GM19035 (cell line): ENCODE measurements at regions not wholly inside any gene's neighbourhood (a gene's known extent, or its start where the extent isn't known, plus 50 kb on each side); places are given as distances from the start of the nearest gene placed in this dataset.
"Not testable (repeated sequence)": the region's sequence is repeated elsewhere in the genome, so short reads cannot be mapped to it uniquely, and the experiment has no call there.

ENCODE experiments used
- ATAC-seq: cut with Tn5 transposase; IDR thresholded peaks from one replicate; pipeline ENCODE4 v1.9.1; 2021; ENCODE audit not compliant: unreplicated experiment

DNA sequence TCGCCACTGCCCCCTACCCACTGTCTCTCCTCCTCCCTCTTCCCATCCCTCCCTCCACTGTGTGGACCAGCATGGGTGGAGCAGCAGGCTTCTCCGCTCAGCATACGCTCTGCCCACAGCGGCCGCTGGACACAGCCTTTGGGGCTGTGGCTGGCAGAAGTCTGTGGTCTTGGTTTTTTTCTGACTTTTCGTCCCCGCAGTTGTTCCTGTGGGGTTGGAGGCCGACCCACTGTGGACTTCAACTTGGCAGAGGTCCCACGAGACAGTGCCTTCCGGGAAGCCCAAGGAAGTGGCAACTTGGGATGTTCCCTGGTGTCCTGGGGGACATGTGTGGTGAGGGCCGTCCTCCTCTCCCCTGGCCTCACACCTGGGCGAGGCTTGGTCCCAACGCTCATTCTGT is 162.5 kb upstream of the C1orf174 start:
- no peak for ATAC-seq

DNA sequence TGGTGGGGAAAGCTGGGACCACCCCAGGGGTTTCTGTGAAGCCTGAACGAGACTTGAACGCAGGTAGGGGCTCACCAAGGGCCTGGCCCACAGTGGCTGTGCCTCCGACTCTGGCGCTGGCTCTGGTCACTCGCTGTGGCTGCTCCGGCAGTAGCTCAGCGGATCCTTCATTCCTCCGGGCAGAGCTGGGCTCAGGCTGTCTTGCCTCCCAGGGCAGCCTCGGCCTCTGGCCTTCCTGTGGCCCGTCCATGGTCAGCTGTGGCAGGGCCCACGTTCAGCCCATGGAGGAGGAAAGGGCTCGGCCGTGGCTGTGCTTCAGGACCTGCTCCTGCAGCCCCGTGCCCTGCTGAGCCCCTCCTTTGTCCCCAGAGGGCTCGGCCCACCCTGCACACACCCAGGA is 162.9 kb upstream of the C1orf174 start:
- ATAC-seq, result no peak

DNA sequence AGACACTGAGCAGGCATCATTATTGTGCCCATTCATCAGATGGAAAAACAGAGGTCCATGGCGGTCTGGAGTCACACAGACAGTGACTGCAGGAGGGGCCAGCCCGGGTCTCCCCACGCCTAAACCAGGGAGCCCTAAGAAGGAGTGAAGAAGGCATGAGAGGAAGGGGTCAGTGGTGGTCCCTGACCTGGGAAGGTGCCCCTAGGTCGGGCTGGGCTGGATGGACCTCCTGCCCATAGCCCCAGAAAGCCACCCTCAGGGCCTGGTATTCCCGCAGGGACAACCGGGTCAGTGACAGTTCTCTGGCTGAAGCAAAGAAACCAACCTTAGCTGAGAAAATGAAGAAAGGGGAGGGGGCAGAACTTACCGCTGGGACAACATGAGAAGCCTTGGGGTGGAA is 163.4 kb upstream of the C1orf174 start:
- ATAC-seq, result no peak

DNA sequence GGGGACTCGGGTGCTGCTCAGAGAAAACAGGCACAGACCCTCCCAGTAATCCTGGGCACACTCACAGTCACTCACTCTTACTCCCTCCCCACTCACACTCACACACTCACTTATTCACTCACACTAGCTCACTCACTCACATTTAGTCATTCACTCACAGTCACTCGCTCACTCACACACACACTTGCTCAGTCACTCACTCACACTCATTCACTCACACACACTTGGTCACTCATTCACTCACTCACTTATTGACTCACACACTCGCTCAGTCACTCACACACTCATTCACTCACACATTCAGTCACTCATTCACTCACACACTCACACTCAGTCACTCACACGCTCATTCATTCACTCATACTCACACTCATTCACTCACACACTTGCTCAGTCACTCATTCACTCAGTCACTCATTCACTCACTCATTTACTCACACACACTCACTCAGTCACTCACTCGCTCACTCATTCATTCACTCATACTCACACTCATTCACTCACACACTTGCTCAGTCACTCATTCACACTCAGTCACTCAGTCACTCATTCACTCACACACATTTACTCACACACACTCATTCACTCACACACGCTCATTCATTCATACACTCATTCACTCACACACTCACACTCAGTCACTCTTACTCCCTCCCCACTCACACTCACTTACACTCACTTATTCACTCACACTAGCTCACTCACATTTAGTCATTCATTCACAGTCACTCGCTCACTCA is 164.2 kb upstream of the C1orf174 start:
- ATAC-seq, result no peak

DNA sequence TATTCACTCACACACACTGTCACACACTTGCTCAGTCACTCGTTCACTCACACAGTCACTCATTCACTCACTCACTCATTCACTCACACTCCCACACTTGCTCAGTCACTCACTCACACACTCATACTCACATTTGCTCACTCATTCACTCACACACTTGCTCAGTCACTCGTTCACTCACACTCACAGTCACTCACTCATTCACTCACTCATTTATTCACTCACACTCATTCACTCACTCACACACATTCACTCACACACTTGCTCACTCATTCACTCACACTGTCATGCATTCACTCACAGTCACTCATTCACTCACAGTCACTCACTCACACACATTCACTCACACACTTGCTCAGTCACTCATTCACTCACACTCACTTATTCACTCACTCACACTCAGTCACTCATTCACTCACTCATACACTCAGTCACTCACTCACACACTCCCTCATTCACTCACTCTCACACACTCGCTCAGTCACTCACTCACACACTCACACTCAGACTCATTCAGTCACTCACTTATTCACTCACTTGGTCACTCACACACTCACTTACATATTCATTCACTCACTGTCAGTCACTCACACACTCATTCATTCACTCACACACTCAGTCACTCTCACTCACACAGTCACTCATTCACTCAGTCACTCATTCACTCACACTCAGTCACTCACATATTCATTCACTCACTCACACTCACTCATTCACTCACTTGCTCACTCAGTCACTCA is 167.0 kb upstream of the C1orf174 start:
- ATAC-seq, result no peak

DNA sequence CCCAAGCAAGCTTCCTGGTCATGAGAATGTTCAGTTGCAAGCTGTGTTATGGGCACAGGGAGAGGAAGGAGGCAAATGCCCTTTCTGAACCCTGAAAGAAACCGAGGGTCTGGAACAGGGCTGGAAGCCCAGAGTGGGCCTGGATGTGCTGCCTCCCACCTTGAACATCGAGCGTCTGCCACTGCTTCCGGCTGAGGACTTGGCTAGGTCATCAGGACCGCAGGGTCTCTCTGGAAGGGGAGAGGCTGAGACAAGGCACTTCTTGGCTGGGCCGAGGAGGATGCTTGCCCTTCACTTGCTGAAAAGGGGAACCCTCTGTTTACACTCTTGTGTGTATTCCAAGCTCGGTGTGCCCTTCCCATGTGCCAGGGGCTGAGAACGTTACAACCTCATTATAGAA is 168.0 kb upstream of the C1orf174 start:
- ATAC-seq, result no peak

DNA sequence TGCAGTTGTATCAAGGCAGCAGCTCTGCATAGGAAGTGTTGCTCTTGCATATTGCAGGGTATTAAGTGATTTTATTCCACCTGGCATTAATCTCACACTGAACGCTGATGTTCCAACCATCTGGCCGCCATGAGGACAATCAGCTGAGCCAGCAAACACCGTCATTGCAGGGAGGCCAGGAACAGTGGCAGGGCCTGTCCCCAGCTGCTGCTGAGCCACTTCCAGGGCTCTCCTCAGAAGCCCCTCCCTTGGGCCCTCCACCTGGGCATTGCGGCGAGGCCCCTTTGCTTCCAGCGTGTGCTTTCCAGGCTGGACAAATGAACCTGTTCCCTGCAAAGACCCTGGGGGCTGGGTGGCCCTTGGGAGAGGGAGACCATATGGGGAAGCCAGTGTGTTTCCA is 171.6 kb upstream of the C1orf174 start:
- no peak for ATAC-seq

DNA sequence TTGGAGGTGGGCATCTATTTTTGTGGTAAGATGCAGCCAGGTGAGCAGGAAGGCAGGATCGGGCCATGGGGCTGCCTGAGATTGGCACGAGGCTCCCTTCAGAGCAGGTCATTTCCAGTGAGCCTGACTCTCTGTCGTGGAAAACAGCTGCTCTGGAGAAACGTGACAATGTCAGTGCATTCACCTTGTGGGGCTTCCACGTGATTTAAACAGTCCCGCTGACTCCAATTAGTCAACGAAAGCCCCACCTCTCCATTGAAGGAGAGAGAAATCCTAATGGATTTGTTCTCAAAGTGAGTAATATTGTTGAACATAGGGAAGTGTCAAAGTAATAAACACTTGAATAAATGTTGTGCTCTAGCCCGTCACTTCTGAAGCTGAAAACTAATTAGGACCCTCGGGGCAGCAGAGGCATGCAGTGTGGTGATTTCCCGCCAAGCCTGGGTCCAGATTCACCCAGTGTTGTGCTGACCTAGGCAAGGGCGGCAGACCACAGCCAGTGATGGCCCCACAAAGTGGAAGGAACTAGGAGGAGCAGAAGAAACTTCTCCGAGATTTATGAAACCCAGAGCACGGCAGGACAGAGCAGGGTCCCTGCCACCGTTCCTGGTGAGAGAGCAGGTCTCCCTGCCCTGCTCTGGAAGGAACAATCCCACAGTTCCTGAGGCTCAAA is 172.5 kb upstream of the C1orf174 start:
- no peak for ATAC-seq

DNA sequence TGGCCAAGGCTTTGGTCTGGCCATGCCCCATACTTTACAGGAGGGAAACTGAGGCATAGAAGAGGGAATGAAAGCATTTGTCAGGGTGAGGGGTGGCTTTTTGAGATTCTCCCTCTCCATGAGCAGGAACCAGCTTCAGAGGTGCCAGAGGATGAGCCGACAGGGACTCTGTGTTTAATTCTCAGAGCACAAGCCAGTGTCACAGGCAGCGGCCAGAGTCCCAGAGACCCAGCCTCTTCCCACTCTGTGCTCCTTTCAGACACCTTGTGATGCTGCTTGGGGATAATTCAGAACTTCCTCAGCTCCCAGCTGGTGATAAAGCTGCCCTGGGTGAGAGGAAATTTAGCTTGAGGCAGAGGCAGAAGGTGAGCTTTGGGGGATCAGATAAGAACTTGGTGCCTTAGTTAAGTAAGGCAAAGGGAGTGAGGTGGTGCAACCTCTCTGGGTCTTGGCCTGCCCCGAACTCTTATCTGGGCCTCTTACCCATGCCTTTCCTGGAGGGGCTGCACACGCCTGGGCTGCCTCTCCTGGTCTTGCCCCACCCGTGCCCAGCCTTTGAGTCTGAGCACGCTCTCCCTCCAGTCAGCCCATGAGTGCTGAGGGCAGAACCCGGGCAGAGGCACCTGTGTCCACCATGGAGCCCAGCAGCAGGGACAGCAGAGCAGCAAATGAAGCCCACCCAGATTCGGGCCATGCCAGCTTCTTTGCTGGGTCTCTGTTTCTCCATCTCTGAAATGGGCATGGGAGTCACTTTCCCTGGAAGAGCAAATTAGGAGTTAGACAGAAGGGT is 175.6 kb upstream of the C1orf174 start:
- ATAC-seq, result no peak

DNA sequence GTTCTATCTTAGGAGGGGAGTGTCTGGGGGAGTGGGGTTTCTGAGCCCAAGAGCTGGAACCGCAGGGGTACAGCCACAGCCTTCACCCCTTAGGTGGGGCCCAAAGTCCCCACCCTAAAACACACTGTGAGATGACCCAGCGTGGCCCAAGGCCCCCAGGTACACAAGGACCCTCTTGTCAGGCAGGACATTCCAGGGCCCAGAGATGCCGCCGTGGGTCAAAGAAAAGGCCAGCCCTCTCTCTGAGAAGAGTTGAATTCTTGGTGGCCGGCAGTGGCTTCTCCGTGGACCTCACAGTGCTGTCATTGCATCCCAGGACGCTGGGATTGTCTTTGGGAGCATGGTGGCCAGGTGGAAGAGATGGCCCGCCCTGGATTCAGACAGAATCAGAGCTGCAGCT is 176.3 kb upstream of the C1orf174 start:
- no peak for ATAC-seq

DNA sequence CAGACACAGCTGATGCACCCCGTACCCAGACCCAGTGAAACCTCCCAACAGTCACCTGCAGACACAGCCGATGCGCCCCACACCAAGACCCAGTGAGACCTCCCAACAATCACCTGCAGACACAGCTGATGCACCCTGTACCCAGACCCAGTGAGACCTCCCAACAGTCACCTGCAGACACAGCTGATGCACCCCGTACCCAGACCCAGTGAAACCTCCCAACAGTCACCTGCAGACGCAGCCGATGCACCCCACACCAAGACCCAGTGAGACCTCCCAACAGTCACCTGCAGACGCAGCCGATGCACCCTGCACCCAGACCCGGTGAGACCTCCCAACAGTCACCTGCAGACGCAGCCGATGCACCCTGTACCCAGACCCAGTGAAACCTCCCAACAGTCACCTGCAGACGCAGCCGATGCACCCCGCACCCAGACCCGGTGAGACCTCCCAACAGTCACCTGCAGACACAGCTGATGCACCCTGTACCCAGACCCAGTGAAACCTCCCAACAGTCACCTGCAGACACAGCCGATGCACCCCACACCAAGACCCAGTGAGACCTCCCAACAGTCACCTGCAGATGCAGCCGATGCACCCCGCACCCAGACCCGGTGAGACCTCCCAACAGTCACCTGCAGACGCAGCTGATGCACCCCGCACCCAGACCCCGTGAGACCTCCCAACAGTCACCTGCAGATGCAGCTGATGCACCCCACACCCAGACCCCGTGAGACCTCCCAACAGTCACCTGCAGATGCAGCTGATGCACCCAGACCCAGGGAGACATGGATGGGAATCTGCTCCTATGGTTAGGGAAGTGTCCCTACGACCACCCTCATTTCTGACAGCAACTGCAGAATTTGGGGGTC is 178.3 kb upstream of the C1orf174 start:
- not testable (repeated sequence) for ATAC-seq

DNA sequence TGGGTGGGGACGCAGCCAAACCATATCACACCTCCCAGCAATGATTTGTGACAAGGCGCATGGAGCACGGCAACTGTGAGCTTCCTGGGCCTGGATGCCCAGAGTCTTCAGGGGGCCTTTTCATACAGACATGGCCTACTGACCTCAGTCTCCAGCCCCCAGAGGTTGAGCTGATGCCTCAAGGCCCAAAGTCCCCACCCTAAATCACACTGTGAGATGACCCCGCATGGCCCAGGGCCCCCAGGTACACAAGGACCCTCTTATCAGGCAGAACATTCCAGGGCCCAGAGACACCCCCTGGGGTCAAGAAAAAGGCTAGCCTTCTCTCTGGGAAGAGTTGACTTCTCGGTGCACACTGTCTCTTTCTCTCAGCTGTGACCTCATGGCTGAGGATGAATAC is 179.7 kb upstream of the C1orf174 start:
- no peak for ATAC-seq

DNA sequence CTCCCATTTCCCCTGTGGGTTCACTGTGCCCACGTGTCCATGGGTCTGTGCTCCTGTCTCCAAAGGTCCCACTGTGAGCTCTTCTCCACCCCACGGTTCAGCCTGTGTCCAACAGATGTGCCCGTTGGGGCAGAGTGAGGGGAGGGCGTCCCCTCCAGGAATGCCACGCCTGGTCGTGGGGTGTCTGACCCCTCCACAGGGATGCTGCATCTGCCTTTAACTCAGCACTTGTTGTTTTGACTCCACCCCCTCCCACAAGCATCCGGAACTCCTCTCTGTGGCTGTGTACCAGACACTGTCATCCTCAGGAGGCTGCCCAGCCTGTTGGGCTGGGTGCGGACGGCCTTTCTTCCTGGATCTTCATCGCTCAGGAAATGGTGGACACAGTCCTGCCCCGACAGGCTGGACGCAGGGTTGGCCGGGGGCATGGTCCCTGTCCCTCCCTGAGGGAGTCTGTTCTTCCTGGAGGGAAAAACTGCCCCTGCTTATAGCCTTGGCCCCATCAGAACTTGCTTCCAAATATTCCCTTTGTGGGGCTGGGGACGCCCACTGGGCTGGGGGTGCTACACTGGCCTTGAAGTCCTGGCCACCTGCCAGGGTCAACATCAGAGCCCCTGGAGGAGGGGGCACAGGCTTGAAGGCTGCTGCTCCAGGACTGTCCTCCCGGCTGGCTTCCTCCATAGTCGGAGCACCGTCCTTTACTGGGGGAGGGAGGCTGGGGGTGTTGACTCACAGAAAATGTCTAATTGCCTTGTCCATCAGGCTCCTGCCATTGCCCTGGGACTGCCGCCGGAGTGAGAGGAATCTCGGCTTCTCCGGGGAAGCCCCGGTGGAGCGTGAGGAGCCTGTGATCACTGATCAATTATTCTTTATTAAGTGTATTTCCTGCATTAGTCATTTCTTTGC is 182.0 kb upstream of the C1orf174 start:
- ATAC-seq, result no peak

DNA sequence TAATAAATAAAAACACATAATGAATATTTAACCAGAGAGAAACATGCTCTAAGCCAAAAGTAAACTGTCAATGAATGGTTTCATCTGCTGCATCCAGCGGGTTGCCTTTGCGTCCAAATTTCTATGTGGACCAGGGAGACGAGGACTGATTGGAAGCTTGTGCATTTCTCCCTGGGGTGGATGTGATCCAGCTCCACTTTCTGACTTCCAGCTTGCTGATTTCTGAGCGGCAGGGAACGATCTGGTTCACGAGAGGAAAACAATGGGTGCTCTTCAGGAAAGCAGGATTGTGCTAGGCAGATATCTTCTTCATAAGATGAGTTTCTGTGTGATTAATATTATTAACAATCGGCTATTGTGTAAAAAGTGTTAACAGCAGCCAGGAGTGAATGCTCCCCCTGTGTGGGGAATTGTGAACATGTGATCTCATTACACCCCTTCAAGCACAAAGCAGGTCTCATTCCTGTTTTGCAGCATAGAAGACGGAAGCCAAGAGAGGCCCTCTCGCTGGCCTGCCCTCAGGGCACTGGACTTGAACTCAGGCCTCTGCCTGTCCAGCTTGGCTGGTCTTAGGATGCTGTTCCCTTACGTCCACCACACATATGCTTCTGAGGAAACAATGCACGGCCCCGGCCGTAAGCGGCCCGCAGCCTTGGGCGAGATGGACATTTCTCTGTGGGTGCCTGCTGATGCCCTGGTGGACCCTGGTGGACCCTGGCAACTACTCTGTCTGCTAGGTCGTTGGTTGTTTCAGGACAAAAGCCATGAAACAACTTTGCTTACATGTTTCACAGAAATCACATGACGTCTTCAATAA is 183.4 kb upstream of the C1orf174 start:
- ATAC-seq, result no peak

DNA sequence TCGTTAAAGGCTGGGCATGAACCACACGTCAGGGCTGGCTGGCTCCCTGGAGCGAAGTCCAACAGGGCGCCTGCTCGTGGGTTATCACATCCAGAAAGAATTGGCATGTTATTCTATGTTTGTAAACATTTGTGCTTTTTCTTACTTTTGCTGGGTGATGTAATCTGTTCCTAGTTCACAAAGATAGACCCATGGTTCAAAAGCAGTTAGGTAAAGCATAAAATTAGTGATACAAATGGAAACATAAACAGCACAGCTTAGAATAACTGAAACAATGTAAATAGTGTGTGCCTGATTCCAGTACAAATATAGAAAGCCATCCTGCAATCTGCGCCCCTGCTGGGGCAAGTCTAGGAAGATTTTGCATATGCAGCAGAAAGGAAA is 184.0 kb upstream of the C1orf174 start:
- no peak for ATAC-seq

DNA sequence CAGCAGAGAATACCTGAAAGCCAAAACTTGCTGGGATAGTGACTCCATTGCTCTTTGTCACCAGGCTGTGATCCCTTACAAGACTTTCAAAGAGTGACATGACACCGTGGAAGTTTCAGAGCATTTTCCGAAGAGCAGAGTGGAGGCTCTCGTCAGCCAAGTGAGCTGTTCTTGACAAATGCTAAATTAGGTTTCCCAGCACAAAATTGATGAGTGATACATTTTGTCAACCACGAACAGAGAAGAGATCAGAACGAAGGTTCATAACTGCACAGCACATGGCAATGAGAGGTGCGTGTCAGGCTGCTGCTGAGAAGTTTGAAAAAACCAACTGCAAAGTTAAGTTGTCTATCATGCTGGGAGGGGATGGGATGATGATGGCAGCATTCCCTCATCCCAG is 184.4 kb upstream of the C1orf174 start:
- ATAC-seq, result no peak

DNA sequence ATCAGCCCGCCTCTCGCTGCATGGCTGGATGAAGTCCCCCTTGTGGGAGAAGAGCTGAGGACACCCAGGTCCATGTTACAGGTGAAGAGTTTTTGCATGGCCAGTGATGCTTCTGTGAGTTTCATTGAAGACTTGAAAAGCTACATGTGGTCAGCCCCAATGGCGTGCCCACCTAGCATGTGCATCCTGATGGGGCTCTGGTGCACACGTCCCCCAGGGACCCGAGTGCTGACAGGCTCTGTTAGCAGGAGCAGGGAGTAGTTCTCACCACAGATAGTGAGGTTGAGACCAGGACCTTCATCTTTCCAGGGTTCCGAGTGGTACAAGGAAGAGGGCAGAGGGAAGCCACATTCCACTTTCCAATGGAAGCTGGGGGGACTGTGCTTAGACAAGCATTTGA is 184.8 kb upstream of the C1orf174 start:
- no peak for ATAC-seq

DNA sequence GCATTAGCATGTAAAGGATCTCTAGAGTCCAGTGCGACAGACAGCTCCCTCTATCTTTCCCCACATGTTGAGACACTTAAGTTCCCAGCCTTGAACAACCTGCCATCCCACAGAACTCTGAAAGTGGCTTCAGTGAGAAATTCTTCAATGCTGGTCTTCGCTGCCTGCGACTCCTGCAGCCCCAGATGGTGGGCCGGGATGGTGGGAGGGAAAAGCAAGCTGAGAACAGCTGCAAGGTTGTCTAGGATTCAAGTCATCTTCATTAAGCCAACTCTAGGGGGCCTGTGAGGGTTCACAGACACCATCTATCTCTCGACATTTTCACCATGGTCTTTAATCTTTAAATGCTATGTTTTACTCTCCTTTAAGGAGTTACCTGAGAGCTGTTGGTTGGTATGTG is 185.5 kb upstream of the C1orf174 start:
- no peak for ATAC-seq
